ENCODE measurements at regions not wholly inside any gene's neighbourhood (a gene's known extent, or its start where the extent isn't known, plus 50 kb on each side); places are given as distances from the start of the nearest gene placed in this dataset.
A peak's percentile ranks its signal among the peaks of the same experiment; 100 is the strongest.

GRCh38 chr9:120263836-120264235 is 316.1 kb downstream of the CDK5RAP2 start:
- no peak overlapping the region for H3K4me3 ChIP-seq (ENCODE audit: control insufficient read depth, low read depth, low read length)
- no peak for TF ChIP-seq CTCF (conservative IDR thresholded peaks at IDR 0.05; ENCODE audit: control insufficient read depth, insufficient read depth, low read depth, low read length)
- DNase-seq (ENCODE audit: low read depth), result no peak

- DNase-seq (ENCODE audit: low read depth), result no peak
- no peak for TF ChIP-seq CTCF (conservative IDR thresholded peaks at IDR 0.05; ENCODE audit: control insufficient read depth, insufficient read depth, low read depth, low read length)
- no peak overlapping the region for H3K4me3 ChIP-seq (ENCODE audit: control insufficient read depth, low read depth, low read length)
These were observed 318.5 kb downstream of the CDK5RAP2 start for GRCh38 chr9:120261419-120261818.

GRCh38 chr9:120259100-120259499 is 320.9 kb downstream of the CDK5RAP2 start:
- TF ChIP-seq CTCF (conservative IDR thresholded peaks at IDR 0.05; ENCODE audit: control insufficient read depth, insufficient read depth, low read depth, low read length), result no peak
- H3K4me3 ChIP-seq (ENCODE audit: control insufficient read depth, low read depth, low read length), result no peak overlapping the region
- no peak for DNase-seq (ENCODE audit: low read depth)

- DNase-seq (ENCODE audit: low read depth), result peak; percentile 8
- H3K4me3 ChIP-seq (ENCODE audit: control insufficient read depth, low read depth, low read length), result no peak overlapping the region
- no peak for TF ChIP-seq CTCF (conservative IDR thresholded peaks at IDR 0.05; ENCODE audit: control insufficient read depth, insufficient read depth, low read depth, low read length)
These were observed 321.9 kb downstream of the CDK5RAP2 start for GRCh38 chr9:120258096-120258495.

- TF ChIP-seq CTCF (conservative IDR thresholded peaks at IDR 0.05; ENCODE audit: control insufficient read depth, insufficient read depth, low read depth, low read length), result no peak
- peak; percentile 40 for DNase-seq (ENCODE audit: low read depth)
- H3K4me3 ChIP-seq (ENCODE audit: control insufficient read depth, low read depth, low read length), result no peak overlapping the region
These were observed 322.5 kb downstream of the CDK5RAP2 start for GRCh38 chr9:120257483-120257882.

GRCh38 chr9:120256146-120256545 is 323.8 kb downstream of the CDK5RAP2 start:
- no peak overlapping the region for H3K4me3 ChIP-seq (ENCODE audit: control insufficient read depth, low read depth, low read length)
- TF ChIP-seq CTCF (conservative IDR thresholded peaks at IDR 0.05; ENCODE audit: control insufficient read depth, insufficient read depth, low read depth, low read length), result no peak
- DNase-seq (ENCODE audit: low read depth), result no peak

GRCh38 chr9:120252248-120252647 is 327.7 kb downstream of the CDK5RAP2 start:
- peak; percentile 1 for DNase-seq (ENCODE audit: low read depth)

More at GRCh38 chr9:120252248-120252647, 327.7 kb downstream of the CDK5RAP2 start:
- no peak overlapping the region for H3K4me3 ChIP-seq (ENCODE audit: control insufficient read depth, low read depth, low read length)
- no peak for TF ChIP-seq CTCF (conservative IDR thresholded peaks at IDR 0.05; ENCODE audit: control insufficient read depth, insufficient read depth, low read depth, low read length)

Data from fibroblast of mammary gland (primary cell).